Dermis microvascular lymphatic vessel endothelial cell (primary cell): ENCODE measurements at regions not wholly inside any gene's neighbourhood (a gene's known extent, or its start where the extent isn't known, plus 50 kb on each side); places are given as distances from the start of the nearest gene placed in this dataset.

Experiments used
- DNase-seq, 2 donors: peaks; one replicate each; pipeline versions ENCODE4 v3.0.0 to v3.0.0-alpha.2; 2010; ENCODE audit warnings: low read depth in 2 of 2

DNA sequence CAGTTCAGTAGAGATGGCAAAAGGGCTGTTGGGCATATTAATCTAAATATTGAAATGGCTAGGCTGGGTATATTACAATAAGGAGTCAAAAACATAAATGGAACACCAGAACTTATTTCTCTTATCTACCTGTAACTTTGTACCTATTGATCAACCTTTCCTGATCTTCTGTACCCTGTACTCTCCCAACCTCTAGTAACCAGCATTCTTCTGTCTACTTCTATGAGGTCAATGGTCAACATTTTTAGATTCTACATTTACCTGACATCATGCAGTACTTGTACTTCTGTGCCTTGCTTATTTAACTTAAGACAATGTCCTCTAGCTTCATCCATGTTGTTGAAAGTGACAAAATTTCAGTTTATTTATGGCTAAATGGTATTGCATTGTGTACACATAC lies 467.3 kb downstream of the TAF11L14 start:
- DNase-seq: no peak

DNA sequence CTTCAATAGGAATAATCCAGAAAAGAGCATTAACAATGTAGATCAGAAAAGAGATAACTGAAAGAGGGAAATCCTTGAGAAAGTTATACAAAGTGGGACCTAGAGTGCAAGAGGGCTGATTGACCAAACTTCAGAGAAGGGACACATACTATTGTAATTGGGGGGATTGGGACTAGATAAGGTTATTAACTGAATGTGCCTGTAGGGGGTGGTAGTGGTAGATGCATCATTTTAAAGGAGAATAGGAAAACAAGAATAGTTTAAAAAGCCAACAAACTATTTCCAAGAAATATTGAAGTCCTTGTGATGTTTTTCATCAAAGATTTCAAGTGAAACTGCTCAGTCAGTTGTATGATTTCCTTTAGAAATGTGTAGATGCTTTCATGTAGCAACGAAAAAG lies 468.5 kb downstream of the TAF11L14 start:
- DNase-seq: no peak

DNA sequence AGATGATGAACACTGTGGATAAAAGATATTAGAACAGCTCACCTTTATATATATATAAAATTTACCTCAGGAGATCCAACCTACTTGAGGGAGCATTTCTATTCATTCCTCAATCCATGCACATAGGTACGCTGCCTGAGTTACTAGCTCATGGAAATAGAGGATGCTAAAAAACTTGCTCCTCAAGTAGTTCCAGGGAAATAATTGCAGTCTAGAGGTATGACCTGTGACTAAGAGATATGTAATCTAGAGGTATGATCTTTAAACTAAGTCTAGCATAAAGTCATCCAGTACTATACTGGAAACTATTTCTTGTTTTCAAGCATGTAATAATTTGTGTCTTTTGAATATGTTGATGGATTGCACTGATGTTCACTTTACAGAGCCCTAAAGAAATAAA lies 471.2 kb downstream of the TAF11L14 start:
- no peak for DNase-seq

DNA sequence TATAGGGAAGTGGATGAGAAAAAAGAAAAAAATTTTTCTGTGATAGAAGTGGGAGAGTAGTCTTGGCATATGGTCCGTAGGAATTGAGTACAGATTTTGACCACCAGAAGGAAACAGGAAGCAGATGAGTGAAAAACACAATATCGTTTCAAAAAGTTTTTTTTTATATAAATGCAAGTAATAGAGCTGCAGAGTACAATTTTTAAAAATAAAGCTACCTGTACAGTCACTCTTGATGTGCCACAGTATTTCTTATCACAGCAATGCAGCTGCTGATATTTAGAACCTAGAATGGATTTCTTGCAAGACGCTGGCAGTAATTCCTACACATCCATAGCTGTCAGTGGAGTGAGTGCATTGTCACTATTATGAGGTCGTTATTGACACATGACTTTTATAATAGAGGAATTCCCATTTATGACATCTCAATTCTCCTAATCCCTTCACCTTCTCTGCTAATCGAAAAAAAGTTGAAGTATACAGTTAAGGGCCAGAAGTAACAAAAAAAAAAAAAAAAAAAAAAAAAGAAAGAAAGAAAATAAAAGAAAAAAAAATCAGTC lies 477.7 kb downstream of the TAF11L14 start:
- no peak for DNase-seq

DNA sequence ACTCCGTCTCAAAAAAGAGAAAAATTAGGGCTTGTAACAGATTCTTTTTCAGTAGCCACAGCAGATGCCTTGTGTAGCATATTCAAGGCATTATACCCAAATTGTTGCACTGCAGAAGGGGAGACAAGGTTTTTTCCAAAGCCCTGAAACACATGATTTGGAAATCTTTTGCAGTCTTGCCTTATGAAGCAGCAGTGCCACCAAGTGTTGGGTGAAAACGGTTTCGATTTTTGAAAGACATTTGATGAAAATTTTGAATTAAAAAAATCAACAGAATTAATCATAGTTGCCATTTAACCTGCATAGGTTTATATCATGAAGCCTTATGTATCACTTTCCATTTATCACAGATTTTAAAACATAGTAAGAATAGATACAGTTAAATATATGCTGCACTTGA lies 479.5 kb downstream of the TAF11L14 start:
- DNase-seq: no peak

DNA sequence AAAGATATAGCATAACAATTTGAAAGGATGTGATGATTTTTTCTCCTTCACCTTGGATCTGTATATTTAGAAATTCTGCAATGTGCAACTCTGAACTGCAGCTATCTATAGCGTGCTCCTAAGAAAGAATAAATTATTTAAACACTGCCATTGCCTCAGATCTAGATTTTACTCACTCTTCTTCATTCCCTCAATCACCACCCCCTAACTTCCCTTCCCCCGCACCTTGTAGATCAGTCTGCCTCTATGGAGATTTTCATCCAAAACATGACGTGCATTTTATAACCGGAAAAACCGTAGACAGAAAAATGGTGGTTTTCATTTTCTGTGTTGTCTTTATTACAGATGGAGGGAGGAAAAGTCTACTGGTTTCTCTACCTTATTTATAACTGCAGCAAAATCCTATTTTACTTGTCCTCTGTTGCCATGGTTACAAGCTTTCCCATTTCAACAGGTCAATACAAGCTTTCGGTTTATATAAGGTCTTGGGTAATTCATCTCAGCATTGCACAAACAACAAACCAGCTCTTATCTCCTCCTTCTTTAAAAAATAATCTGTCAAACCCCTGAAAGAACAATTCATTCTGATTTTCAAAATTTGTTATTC lies 480.0 kb downstream of the TAF11L14 start:
- DNase-seq: no peak

DNA sequence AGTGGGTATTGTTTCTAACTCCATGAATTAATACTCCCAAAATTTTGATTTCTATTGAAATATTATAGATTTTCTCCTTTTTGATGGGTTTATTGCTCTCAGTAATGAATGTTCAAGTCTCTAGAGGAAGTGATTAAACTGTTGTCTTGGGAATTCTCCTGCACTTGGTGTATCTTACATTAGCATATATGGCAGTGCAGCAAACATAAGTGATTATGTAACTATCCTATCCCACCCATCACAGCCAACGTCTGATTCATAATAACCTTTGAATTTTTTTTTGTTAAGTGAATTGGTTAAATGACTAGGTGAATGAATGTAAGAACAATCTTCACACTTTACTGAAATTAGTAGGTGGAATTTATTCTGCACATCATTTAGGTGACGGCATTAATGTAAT lies 483.7 kb downstream of the TAF11L14 start:
- DNase-seq: no peak

DNA sequence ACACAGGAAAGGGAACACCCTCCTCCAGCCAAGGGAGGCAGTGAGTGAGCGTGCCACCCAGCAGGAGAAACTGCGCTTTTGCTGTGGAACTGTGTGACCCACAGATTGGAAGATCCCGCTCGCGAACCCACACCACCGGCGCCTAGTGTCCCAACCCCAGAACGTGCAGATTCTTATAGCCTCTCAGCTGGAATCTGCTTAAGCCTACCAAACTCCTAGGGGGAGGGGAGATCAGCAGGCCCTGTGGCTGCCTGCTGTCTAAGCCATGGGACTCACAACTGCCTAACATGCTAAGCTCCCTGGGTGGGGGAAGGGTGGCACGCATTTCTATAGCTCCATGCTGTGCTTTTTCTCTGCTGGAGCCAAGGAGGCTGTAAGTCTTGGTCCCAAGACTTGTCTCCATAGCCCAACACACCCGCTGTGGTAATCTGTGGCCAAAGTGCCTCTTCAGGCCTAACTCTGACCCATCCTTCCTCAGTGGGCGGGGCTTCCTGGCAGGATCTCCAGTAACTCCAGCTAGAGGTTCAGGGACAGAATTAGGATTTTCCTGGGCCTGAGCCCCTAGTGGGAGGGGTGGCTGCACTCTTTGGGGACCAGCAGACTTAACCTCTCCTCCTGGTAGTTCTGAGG lies 485.0 kb downstream of the TAF11L14 start:
- no peak for DNase-seq

DNA sequence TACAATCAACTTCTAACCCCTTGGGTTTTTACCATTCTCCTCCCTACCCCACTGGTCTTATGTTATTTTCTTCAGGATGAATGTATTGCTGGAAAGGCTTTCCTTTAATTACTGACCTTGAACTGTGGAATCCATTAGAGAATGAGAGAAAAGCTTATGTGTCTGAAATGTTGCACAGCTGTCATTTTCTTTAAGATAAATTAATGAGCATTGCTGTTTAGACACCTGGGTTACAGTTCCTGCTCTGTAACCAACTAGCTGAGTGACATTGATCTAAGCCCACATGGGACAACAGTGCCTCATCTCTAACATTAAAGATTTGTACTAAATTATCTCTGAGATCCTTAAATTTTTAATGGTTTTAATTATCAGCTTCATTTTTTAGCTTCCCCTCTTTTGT lies 507.0 kb downstream of the TAF11L14 start:
- DNase-seq: no peak

DNA sequence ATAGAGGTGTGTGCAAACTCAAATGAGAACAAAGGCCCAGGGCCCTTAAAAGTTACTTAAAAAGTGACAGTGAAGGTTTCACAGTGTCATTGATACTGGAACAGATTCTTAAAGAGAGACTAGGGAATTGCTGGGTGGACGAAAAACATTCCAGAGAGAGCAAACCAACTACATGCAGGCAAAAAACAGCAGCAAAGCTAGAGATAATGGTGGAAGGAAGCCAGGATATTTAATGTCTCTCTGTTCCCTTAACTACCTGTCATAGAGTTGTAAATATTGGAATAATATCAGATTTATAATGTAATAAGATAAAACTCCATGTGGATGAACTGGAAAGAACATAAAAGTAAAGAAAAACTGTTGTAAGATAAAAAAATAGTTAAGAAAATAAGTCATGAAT lies 508.6 kb downstream of the TAF11L14 start:
- DNase-seq: no peak

DNA sequence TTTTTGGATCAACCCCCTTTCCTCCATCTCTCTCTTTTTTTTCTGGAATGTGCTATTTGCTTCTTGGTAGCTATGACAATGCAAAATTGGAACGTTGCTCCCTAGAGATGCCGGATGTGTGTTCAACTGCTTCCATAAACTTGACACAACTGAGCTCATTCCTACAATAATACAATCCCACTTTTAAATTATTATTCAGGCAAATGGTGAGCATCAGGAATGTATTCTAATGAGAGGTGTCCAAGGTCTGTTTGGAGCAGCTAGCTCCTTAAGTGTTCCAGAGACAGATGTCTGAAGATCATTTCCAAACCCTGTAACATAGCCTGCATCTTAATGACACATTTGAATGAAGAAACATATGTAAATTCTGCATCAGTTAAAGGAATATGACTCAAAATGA lies 518.4 kb downstream of the TAF11L14 start:
- DNase-seq: no peak

DNA sequence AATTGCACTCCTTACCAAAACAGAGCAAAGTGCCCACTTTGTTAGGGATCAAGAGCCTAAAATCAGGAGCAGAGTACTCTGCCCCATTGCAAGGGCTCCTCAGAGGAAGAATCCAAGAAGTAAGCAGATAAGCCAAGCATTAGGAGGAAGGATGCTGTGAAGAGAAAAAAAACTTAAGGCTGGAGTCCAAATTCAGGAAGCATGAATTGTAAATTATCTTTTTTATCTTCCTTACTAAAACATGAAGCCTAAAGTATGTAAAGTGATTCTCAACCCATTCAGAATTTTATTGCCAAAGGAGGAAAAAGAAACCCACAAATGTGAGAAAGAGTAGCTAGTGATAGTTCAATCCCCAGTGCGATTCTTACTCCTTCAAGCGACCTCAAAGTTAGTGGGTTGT lies 523.9 kb downstream of the TAF11L14 start:
- DNase-seq: no peak

DNA sequence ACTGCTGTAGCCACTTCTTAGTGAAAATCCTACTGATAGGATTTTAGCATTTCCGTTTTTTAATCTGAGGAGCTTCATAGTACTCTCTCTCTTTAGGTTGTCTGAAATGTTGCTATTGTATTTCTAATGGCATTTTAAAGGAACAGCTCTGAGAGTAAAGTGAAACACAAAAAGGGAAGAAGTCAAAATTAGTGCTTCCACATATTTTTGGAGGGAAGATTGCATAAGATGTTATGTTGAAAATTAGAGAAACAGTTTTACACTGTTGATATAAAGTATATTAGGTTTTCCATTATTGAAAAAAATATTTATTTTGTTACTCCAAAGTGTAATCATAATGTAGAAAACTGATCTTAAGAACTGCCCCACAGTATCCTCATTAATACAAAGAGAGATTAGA lies 525.1 kb downstream of the TAF11L14 start:
- no peak for DNase-seq

DNA sequence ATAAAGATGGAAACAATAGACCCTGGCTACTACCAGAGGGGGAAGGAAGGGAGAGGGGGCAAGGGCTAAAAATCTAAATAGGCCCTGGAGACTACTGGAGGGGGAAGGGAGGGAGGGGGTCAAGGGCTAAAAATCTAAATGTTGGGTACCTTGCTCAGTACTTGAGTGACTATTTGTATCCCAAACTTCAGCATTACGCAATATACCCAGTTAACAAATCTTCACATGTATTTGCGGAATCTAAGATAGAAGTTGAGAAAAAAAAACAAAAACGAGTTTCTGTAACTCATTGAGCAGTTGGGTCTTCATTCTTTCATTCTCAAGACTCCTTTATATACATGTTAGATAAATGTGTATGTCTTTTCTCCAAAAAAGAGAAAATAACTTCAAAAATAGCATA lies 537.4 kb downstream of the TAF11L14 start:
- no peak for DNase-seq

DNA sequence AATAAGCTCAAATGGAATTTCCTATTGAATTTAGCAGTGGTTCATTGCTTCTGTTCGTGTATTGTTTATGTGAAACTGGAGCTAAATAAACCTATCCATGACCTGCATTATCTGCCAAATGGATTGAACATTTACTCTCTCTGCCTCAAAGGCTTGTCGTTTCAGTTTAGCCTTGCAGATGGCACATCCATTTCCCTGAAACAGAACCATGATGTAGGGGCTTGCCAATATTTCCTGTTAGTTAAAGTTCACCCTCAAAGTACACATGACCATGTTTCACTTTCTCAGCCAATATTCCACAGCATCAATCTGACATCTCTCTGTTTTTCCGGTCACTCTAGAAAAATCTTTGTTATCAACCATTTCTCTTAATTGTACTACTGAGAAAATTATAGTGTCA lies 545.3 kb downstream of the TAF11L14 start:
- no peak for DNase-seq

DNA sequence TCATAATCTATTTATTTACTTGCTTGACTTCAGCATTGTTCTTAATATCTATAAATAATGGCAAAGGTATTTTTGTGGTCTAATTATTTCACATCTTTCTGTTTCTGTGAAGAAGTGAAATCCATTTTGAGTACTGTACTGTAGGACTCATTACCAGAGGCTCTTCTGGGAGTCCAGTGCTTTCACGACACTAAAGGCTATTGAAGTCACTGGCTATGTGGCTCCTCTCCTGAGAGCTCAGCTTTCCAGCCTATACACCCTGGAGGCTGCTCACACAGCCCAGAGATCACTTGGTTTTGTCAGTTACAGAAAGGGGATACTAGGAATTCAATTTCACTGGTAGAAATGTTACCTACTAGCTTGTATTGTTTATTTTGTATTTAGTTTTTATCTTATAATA lies 547.3 kb downstream of the TAF11L14 start:
- DNase-seq: no peak

DNA sequence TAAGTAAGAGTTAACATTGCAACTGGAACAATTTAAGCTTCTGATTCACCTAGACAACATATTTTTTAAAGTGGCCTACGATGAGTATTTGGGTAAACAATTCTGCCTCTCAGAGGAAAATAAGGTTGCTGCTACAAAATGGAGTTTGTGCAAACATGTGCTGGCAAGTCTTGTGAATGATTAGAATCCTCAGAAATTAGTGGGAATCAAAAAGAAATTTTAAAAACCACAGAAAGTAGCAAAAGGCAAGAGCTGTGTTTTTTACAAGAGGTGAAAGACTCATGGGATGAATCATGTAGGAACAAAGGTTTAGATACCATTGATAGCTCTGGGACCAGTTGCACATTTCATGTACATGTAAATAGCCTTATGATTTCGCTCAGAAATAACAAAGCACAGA lies 561.6 kb downstream of the TAF11L14 start:
- no peak for DNase-seq

DNA sequence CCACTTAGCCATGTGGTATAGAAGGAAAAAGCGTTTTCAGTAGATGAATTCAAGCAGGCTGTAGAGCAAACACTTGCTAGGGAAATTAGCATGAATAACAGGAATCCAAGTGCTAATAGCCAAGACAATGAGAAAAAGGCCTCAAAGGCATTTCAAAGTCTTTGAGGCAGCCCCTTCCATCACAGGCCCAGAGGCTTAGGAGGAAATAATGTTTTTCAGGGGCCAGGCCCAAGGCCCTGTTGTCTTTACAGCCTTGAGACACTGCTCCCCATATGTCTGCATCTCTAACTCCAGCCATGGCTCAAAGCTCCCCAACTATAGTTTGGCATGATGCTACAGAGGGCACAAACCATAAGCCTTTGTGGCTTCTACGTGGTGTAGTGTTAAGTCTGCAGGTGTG lies 563.5 kb downstream of the TAF11L14 start:
- DNase-seq: no peak

DNA sequence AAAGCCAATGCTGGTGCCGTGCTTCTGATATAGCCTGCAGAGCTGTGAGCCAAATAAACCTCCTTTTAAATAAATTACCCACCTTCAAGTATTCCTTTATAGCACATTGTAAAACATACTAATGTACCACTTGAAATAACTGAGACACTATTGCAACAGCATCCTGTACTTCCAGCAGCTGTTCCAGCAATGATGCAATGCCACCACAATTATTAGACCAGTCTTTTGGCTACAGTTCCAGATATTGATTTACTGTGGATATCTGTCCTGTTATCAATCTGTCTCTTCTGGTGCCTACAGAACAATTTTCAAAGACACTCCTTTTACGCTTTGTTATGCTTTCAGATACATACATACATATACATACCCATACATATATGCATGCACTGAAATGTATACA lies 567.9 kb downstream of the TAF11L14 start:
- no peak for DNase-seq

DNA sequence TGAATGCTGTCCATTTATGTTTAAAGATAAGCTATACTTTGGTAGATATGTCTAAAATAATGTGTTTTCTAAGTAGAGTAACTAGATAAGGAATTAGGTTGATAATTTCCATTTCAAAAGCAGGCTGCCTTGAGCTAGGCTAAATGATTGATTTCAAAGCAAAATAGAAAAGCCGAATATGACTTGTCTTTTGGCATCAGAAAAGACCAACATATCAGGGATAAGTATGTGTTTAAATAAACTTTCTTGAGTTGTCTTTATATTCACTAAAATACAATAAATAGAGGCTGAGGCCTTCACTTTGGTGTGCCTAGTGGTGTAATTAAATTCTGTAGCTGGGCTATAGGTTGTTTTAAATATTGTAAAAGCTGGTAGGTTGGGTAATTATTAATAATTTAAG lies 569.0 kb downstream of the TAF11L14 start:
- DNase-seq: no peak

DNA sequence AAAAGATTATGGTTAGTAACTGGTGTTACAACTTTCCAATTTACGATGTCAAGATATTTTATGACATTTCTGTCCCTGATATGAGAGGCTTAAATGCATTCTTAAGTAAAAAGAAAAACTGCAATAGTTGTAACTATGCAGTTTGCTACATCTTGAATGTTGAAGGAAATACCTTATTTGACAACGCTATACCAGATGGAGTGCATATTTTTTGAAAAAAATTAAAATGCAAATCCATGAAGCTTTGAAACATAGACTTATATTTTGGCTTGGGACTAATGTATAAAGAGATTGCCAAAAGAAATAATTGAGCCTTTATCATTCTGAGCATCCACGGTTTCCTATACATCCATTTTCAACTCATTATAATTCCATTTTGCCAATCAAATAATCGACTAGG lies 579.4 kb downstream of the TAF11L14 start:
- DNase-seq: no peak

DNA sequence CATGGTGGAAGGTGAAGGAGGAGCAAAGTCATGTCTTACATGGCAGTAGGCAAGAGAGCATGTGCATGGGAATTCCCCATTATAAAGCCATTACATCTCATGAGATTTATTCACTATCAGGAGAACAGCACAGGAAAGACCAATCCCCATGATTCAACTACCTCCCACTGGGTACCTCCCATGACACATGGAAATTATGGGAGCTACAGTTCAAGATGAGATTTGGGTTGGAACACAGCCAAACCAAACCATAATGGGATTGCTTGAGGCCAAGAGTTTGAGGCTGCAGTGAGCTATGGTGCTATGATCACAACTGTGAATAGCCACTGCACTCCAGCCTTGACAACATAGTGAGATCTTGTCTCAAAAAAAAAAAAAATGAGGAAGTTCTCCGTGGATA lies 581.8 kb downstream of the TAF11L14 start:
- no peak for DNase-seq

DNA sequence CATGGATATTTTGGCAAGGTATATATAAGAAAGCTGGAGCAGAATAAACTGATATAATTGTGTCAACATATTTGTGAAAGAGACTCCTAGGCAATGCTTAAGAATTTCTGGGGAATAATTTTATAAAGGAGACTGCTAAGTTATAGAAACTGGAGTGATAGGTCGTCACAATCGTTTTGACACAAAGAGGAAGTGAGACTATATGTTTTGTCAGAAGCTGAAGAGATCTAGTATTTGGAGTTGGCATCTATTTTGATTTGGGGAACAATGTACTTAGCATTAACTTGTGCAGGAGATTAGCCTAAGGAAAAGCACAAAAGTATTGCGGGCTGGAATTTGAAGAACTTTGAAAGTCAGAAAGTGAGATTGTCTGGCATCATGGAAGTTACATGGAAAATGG lies 582.5 kb downstream of the TAF11L14 start:
- DNase-seq: no peak

DNA sequence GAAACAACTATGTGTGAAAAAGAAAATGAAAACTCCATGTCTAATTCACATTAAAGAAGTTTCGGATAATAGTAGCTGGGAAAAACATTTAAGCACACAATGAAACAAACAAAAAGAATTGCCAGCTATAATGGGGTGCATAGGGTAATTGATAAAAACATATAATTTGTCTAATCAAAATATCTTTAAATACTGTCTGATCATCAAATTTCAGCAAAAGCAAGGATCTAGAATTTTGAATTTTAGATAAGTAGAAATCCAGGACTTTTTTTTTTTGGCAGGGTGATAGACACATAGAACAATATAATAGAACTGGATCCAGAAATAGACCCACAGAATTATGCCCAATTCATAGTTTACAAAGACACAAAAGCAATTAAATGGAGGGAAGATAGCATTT lies 585.0 kb downstream of the TAF11L14 start:
- no peak for DNase-seq
